GM19023 (cell line): ENCODE measurements at regions not wholly inside any gene's neighbourhood (a gene's known extent, or its start where the extent isn't known, plus 50 kb on each side); places are given as distances from the start of the nearest gene placed in this dataset.

Experiments used
- ATAC-seq: cut with Tn5 transposase; IDR thresholded peaks from one replicate; pipeline ENCODE4 v1.9.1; 2021; ENCODE audit warnings: mild to moderate bottlenecking, moderate library complexity; ENCODE audit not compliant: unreplicated experiment

DNA sequence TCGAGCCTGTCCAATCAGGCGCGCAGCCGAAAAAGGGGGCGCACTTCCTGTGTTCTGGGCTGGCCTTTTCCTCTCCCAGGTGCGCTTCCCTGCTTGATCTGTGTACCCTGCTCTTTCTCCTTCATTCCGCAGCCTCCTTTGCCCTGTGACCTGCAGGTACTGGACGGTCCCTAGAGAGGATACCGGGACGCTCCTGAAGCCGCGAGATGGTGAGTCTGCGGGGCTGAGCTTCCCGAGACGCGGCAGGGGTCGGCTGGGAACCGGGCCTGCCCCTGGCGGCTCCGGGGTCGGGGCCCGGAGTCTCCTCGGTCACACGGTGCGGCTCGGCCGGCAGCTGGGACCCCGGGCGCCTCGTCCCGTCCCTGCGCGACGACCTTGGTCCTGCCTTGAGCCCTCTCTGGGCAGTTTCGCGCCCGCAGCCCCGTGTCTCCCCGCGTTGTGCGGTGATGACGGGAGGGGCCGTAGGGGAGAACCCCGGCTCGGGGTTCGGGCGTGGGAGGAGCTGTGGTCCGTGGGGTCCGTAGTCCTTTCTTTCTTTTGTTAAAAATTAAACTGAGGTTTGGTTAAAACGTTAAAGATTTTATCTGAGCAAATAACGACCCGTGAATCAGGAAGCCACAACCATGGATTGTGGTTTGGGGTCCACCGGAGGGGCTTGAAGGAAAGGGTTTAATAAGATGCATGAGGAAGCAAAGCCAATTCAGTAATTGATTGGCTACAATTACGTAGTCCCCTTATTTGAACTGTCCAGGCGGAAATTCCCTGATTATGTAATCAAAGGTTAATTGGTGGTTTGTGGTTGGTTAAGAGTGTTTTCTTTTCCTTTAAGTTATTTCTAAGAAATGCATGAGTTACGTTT is 172.8 kb upstream of the ZNF267 start:
- peak; percentile 64 for ATAC-seq

DNA sequence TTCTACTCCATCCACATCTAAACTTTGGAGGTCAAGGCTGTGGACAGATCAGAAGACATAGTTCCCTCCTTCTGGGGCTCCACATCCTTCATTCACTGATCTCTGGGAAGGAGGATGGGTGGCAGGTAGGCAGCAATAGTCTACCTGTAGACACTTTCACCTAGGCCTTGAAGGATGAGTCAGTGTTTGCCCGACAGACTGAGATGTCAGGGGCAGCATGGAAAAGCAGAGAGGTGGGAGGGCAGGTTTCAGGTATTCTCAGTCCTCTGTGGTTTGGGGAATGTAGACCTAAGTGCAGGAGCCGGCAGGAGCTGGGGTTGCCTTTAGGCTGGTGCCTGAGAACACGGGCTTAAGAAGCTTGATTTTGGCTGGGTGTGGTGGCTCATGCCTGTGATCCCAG is 171.9 kb upstream of the ZNF267 start:
- ATAC-seq, result no peak

DNA sequence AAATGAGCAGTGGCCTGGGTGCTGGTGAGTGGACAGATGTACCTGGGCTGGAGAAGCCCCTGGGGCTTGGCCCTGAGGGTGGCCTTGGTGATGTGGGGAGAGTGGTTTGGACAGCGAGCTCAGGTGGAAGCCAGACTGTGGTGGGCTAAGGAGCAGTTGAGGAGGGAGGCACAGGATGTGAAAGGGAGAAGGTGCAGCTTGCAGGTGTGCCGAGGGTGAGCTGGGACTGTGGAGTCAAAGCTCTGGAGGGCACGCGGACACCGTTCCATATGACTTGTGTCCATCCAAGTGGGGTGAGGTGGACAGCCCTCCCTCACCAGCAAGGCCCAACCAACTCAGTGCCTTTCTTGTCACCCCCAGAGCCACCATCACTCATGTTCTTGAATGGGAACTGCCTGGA is 170.8 kb upstream of the ZNF267 start:
- ATAC-seq, result no peak

DNA sequence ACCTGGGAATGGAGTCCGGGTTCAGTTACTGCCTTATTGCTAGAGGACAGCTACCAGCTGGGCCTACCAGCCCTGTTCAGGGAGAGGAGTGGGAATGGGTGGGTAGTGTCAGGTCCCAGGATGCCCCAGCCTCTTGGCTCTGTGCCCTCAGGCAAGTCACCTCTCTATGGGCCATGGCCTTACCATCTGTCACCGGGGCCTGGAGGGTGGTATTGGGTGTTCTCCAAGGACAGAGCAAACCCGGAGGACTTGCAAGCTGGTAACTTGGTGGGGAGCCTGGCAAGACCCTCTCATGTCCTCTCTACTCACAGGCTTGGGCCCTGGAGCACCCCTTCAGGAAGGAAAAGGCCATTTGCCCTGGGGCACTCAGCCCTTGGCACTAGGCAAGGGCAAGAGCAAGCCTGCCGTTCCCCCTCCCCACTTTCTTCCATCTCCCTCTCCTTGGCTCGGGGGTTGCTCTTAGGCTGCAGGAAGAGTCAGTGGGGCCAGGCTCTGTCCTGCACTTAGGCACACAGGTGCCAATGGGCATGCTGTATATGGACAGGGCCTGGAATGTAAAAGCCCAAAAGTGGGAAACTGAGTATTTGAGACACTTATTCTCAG is 170.0 kb upstream of the ZNF267 start:
- ATAC-seq, result no peak

DNA sequence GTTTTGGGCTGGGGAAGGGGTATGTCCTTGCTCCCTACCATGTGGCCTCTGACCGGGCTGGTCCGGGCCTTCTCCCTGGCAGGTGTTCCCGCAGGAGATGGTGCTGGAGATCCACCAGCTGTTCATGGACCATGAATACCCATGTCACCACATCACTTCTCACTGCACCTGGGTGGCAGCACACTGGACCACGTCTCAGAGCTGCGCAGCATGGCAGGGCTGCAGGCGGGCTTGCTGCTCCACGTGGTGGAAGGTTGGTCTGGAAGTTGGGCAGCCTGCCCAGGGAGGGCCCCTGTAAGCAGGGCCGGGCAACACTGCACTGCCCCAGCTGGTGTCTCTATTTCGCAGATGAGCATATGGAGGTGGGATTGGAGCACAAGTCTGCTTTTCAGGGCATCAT is 169.5 kb upstream of the ZNF267 start:
- ATAC-seq, result no peak

DNA sequence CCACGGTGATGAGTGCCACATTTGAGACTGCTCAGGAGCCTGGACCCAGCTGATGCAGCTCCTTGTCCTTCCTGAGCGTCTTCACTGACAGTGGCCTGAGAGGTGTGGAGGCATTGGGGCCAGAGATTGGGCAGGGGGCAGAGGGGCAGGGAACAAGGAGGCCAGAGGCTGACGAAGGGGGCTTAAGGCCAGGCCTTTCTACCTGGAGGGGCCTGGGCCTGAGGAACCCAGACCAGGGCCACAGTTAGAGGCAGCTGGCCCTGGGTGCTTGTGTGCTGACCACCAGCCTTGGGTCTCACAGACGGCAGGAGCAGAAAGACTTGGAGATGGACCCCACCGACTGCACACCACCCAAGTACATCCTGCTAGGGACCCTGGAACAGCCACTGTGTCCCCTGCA is 168.2 kb upstream of the ZNF267 start:
- ATAC-seq, result no peak

DNA sequence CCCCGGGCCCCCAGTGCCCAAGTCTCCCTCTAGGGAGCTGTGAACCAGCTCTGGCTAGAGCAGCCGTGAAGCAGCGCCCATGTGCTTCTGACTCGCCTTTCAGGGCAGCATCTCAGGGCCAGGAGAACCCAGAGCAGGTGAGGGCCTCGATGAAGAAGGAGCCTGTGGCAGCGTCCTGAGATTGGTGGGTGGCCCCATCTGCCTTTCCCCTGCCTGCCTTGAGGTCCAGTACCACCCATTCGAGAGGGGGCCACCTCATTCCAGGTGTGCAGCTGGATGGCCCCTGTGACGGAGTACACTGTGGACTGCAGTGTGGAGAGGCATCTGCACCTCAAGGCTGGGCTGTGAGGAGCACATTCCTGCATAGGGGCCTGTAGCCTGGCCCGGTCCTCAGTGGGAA is 167.3 kb upstream of the ZNF267 start:
- no peak for ATAC-seq

DNA sequence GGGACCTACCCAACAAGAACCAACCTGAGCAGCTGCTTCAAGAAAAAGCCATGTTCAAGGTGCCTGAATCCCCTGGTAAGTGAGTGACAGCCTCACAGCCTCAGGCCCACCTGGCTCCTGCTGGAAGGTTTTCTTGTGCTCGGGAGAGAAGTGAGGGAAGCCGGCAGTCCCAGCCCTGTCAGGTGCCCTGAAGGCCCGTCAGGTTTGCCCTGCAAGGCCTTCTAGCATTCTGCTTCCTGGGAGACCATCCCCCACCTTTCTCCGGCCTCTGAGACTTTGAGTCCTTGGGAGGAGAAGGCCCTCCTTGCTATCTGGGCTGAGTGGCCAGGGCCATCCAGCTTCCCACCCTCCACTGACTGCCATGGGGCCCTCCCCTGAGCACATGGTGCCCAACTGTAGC is 166.7 kb upstream of the ZNF267 start:
- no peak for ATAC-seq

DNA sequence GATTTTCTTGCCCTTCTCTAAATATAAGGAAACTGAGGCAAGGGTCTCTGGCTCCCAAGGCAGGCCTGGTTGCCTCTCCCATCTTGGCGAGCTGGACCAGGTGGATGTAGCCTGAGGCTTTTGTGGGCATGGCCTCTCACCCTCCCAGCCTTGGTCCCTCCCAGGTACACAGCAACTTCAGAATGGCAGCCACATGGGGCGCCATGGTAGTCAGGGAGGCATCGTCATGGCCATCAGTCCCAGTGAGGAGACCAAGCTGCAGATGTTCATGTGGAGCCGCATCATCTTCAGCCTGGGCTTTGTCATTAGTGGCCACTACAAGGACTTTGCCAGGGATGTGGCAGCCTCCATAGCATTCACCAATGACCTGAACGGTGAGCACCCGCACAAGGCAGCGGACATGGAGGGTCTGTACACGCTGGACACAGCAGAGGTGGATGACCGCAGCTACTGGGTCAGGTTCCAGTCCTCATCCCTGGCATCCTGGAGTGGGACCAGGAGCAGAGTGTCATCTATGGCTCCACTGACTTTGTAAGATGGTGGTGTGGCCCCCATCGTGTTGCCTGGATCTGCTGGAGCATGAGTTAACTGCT is 165.8 kb upstream of the ZNF267 start:
- no peak for ATAC-seq

DNA sequence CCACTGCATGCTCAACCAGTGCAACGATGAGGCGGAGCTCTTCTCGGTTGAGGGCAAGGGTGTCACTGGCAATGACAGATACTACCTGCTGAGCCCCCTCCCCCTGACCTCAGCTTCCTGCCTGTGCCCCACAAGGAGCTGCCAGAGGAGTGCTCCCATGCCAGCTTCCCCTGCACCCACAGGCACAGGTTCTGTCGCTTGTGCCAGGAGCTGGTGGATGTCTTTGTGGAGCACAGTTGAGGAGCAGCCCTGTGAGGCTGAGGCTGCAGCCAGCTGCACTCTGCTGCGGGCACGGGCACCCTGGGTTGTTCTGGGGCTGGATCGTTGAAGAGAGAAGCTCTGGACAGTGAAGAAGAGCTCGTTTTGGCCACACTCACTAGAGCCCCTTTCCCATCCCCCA is 165.3 kb upstream of the ZNF267 start:
- no peak for ATAC-seq

DNA sequence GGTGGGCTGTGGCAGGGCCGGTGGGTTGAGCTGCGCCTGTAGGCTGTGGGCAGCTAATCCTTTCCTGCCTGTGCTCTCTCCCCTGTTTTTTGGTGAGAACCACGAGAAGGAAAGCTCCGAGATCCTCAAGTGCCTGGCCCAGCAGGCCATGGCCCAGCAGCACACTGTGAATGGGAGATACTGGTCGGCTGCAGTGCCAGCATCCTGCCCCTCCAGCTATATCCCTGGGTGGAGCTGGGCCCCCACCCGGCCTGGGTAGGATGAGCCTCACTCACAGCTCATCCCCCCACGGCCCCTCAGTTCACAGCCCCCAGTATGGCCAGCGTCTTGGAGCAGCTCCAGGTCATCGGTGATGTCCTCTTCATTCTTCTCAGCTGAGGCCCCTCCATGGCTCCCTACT is 164.4 kb upstream of the ZNF267 start:
- ATAC-seq, result no peak

DNA sequence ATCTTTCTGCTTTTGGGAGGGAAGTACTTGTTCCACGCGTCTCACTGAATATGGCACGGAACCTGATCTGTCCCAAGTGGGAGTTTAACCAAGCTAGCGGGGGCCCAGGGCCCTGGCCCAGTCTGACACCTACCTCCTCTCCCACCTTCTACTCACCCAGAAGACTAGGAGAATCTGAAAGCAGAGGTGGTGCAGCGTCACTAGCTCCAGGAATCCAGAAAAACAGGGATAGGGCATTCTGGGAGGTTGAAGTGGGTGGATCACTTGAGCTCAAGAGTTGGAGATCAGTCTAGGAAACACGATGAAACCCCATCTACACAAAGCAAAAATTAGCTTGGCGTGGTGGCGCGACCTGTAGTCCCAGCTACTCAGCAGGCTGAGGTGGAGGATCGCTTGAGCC is 163.5 kb upstream of the ZNF267 start:
- ATAC-seq, result no peak

DNA sequence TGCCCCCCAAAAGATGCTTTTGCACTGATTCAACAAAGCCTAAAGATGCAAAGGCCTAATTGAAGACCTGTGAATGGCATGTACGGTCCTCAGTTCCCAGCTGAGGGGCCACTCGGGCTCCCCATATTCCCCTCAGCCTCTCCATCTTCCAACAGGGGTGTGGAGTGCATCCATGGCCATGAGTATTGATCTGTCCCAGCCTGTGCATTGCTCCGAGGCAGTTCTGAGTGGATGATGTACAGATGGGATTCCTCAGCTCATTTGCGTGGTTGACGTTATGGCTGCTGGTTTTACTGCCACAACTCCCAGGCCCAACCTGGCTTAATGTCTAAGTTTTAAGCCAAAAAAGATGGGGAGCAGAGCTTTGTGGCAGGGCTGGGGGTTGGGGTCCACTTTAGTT is 162.7 kb upstream of the ZNF267 start:
- ATAC-seq, result no peak

DNA sequence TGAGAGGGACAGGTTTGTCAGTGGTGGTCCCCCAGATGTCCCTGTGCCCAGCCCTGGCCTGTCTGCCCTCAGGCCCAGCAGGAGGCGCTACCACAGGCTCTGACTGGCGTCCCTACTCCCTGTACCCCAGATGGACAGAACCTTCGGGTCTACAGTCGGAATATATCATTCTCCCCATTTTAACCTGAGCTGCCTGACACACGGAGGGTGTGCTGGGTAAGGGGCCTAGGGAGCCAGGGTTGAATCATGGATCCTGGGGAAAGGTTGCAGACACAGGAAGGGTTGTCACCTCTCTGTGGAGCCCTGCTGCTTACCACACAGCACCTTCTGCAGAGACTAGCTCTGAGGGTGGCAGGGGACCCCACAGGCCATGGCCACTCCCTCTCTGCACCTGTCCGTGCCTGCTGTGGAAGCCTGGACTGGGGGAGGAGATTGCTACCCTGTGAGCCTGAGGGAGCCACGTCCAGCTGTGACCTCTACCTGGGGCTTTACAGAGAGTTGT is 162.2 kb upstream of the ZNF267 start:
- no peak for ATAC-seq

DNA sequence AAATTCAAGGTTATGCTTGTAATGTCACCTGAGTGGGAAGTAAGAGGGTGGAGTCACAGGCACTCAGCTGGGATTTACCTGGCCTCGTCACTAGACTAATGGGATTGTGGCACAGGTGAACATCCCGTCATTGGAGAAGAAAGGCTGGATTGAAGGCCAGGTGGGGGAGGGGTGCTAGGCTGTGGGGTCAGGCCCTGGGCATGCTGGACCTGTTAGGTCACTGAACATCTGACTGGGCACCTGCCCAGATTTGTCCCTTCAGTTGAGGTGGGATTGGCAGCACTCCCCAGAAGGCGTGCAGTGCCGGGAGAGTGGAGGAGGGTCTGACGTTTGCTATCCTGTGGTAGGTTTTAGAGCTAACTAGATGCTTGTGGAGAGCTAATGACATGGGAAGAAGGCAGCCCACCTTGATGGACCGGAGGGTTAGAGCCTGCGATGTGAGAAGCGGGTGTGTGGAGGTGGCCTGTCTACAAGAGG is 161.5 kb upstream of the ZNF267 start:
- no peak for ATAC-seq

DNA sequence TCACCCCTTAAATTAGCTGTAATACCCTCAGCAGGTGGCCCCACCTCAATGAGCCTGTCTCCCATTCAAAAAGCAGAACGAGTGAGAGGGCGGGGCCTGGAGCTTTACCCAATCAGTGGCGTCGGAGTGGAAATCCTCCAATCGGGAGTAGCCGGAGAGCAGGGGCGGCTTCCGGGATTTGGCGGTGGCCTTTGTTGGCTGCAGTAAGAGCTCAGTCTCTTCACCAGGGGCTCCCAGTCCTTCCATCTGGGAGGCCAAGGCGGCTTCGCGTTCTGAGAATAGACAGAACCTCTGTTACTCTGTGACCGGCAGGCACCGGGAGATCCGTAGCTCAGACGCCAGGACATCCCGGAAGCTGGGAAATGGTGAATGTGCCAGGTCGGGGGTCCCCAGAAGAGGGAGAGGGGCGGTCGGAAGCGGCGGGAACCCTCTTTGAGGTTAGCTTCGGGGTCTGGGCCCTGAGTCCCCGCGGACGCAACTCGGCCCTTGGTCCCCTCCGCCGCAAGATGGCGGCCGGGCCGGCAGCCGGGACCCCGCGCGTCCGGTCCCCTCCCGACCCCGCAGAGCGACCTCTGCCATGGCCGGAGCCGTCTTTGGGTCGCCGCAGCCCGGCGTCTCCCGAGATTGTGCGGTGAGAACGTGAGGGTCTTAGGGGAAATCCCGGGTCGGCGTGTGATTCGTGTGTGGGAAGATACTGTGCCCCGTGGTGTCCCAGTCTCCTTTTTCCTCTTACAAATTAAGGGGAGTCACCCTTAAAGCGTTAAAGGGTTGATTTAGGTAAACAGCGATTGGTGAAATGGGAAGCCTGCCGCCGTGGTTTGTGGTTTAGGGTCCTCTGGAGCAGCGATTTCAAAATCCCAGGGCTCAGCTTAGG is 160.3 kb upstream of the ZNF267 start:
- ATAC-seq, result peak; percentile 91

DNA sequence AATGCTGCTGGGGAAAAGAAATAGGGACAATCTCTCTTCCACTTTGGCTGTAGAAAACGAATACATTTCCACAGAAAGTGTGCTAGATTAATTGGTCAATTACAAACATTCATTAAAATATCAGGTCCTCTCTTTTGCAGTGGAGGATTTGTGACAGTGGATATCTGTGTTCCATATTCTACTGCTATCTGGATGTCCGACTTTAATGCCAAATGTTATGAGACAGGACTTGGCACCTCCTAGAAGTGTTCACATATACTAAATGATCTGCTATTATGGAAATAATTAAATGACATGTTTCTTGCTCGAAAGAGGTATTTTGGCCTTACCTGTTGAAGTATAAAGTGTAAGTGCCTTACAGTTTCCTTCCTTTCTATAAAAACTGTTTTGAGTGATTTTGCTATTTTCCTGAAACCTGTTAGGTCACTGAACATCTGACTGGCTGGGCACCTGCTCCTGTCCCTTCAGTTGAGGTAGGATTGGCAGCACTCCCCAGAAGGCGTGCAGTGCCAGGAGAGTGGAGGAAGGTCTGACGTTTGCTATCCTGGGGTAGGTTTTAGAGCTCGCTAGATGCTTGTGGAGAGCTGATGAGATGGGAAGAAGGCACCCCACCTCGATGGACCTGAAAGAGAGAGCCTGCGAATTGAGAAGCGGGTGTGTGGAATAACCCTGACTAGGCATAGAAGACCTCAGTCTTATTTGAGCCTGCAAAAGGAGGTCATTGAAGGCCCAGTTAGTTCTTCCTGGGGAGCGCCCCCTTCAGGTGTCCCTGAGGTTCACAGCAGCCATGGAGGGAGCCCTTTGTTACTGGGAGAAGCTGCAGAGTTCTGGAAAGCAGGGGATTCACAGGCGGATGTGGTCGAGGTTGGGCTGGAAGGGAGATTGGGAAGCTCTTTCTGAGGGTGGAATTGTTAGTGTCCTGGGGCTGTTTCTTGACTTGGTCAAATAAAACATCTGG is 159.4 kb upstream of the ZNF267 start:
- ATAC-seq, result no peak

DNA sequence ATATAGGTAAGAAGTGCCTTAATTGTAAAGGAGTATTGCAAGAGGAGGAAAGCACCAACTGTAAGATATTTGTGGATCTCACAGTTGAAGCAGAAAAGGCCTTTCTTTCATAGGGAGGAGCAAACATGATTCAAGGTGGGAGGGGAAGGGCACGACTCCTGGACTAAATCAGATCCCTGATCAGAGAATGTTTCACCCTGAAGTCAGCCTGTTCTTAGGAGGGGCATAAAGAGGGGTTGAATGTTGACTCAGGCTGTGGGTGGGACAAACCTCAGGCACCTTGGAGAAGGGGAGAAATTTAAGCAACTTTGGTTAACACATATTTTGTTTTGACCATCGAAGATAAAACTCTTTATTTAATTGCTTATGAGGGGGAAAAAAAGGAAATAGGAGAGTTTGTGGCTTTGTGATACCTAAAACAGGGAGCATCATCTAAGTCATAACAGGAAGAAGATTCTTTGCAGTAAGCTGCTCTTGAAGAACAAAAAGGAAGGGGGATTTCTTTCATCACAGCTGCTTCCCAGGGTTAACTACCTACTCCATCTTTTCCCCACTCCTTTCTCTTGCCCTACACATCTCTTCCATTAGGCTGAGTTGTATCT is 158.6 kb upstream of the ZNF267 start:
- no peak for ATAC-seq

DNA sequence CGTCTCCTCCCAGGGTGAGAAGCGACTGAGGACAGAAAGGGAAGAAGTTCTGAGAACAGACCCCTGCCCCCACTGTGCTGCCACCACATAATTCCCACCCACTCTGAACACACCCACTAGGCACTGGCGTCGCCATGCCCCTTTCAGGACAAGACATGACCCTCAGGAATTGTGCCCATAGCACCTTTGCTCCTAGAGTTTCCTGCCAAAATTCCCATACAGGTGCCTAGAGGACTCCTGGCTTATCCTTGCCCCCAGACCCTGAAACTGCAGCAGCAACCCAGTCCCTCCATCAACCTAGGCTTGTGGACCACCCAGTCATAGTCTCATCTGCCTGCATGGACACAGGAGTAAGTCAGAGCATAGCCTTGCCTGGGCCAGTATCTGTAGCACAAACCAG is 157.7 kb upstream of the ZNF267 start:
- no peak for ATAC-seq
